ENCODE measurements at regions not wholly inside any gene's neighbourhood (a gene's known extent, or its start where the extent isn't known, plus 50 kb on each side); places are given as distances from the start of the nearest gene placed in this dataset.
"Not testable (repeated sequence)": the region's sequence is repeated elsewhere in the genome, so short reads cannot be mapped to it uniquely, and the experiment has no call there.

GRCh38 chr1:78284354-78284753 is 206.4 kb upstream of the PTGFR start:
- intact Hi-C loops (cut with DNase I) = no loop called here
- DNase-seq = no peak

- intact Hi-C loops (cut with DNase I) = no loop called here
- DNase-seq = no peak
Measured at GRCh38 chr1:78286686-78287085, 204.1 kb upstream of the PTGFR start.

- no peak for DNase-seq
Measured at GRCh38 chr1:78289603-78290002, 201.2 kb upstream of the PTGFR start.

GRCh38 chr1:78291418-78291817 is 199.4 kb upstream of the PTGFR start:
- intact Hi-C loops (cut with DNase I) = no loop called here
- no peak for DNase-seq

More at GRCh38 chr1:78289603-78290002, 201.2 kb upstream of the PTGFR start:
- intact Hi-C loops (cut with DNase I) = no loop called here

GRCh38 chr1:78291872-78292271 is 198.9 kb upstream of the PTGFR start:
- intact Hi-C loops (cut with DNase I) = no loop called here
- no peak for DNase-seq

GRCh38 chr1:78292361-78292760 is 198.4 kb upstream of the PTGFR start:
- DNase-seq = no peak

GRCh38 chr1:78297836-78298235 is 192.9 kb upstream of the PTGFR start:
- intact Hi-C loops (cut with DNase I) = no loop called here
- no peak for DNase-seq

More at GRCh38 chr1:78292361-78292760, 198.4 kb upstream of the PTGFR start:
- intact Hi-C loops (cut with DNase I) = no loop called here

GRCh38 chr1:78298349-78298748 is 192.4 kb upstream of the PTGFR start:
- no peak for DNase-seq
- intact Hi-C loops (cut with DNase I) = no loop called here

- no peak for DNase-seq
- intact Hi-C loops (cut with DNase I) = no loop called here
Measured at GRCh38 chr1:78301141-78301540, 189.6 kb upstream of the PTGFR start.

GRCh38 chr1:78303620-78304019 is 187.2 kb upstream of the PTGFR start:
- peak in 1 of 42 donors; percentile 37 for DNase-seq
- intact Hi-C loops (cut with DNase I) = no loop called here

- intact Hi-C loops (cut with DNase I) = no loop called here
- no peak for DNase-seq
Measured at GRCh38 chr1:78304341-78304740, 186.4 kb upstream of the PTGFR start.

- intact Hi-C loops (cut with DNase I) = no loop called here
- no peak for DNase-seq
Measured at GRCh38 chr1:78304761-78305160, 186.0 kb upstream of the PTGFR start.

GRCh38 chr1:78310261-78310660 is 180.5 kb upstream of the PTGFR start:
- intact Hi-C loops (cut with DNase I) = not testable (repeated sequence)

GRCh38 chr1:78318011-78318410 is 172.8 kb upstream of the PTGFR start:
- intact Hi-C loops (cut with DNase I) = no loop called here
- no peak for DNase-seq

More at GRCh38 chr1:78310261-78310660, 180.5 kb upstream of the PTGFR start:
- not testable (repeated sequence) for DNase-seq

- DNase-seq = no peak
- intact Hi-C loops (cut with DNase I) = no loop called here
Measured at GRCh38 chr1:78319603-78320002, 171.2 kb upstream of the PTGFR start.

- intact Hi-C loops (cut with DNase I) = no loop called here
Measured at GRCh38 chr1:78322928-78323680, 167.7 kb upstream of the PTGFR start.

GRCh38 chr1:78325293-78325692 is 165.5 kb upstream of the PTGFR start:
- no peak for DNase-seq
- intact Hi-C loops (cut with DNase I) = no loop called here

More at GRCh38 chr1:78322928-78323680, 167.7 kb upstream of the PTGFR start:
- DNase-seq = no peak

GRCh38 chr1:78329475-78329874 is 161.3 kb upstream of the PTGFR start:
- intact Hi-C loops (cut with DNase I) = no loop called here

GRCh38 chr1:78331799-78332198 is 159.0 kb upstream of the PTGFR start:
- intact Hi-C loops (cut with DNase I) = no loop called here
- no peak for DNase-seq

More at GRCh38 chr1:78329475-78329874, 161.3 kb upstream of the PTGFR start:
- no peak for DNase-seq

GRCh38 chr1:78333502-78333901 is 157.3 kb upstream of the PTGFR start:
- DNase-seq = peak in 2 of 42 donors; percentile 5 to 16
- intact Hi-C loops (cut with DNase I) = no loop called here

GRCh38 chr1:78334114-78334513 is 156.7 kb upstream of the PTGFR start:
- no peak for DNase-seq
- intact Hi-C loops (cut with DNase I) = no loop called here
